Inflammatory macrophage treated with lipopolysaccharide for 4 hours (primary cell): ENCODE measurements at regions not wholly inside any gene's neighbourhood (a gene's known extent, or its start where the extent isn't known, plus 50 kb on each side); places are given as distances from the start of the nearest gene placed in this dataset.

ENCODE experiments used
- DNase-seq: peaks from one replicate; pipeline ENCODE4 v3.0.0-alpha.2; 2020

- DNase-seq: peak; percentile 59
Measured at GRCh38 chr5:171580502-171581265, 161.2 kb downstream of the FGF18 start.

DNA sequence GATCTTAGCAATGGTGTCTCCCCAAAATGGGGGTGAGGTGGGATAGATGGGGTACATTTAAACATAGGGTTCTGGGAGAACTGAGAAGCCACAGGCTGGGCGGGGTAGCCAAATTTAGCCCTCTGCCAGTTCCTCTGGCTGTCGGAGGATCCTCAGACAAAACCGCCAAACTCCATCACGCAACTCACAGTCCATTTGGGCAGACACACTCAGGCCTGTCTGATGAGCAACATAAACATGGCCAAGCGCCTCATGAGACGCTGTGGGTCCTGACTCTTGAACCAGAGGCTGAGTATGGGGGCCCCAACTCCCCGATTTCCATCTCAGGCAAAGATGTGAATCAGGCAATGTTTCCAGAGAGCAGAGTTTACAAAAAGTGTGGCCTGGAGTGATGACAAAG, 162.3 kb downstream of the FGF18 start:
- no peak for DNase-seq

DNA sequence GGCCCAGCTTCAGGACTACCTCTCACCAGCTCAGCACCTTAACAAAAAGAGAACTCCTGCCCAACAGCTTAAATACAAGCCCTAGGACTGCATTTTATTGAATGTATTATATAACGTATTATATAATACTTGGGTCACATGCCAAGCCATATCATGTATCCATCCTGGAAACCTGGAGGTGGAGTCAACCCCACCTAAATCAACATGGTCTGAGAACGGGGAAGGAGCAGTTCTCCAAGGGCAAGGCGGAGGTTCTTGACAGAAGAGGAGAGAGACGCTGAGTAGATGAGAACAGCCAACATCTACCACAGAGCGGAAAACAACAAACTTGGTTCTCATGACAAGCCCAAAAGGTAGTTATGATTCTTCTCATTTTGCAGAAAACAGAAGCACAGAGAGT, 163.4 kb downstream of the FGF18 start:
- DNase-seq: no peak

DNA sequence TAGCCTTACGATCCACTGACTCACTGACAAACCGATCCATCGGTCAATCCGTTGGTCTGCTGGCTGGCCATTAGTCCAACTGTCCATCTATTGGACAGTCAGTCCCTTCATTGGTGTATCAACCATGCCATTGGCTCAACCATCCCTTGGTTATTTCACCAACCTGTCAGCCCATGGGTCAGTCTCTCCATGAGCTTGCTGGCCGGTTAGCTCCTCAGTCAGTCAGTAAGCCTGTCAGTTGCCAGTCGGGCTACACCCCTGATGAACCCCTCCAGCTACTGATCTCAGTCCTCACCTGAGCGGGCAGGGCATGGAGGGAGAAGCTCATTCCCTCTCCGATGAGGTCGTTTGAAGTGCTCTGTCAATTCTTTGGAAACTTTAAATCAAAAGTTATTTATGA, 166.5 kb downstream of the FGF18 start:
- DNase-seq: no peak

GRCh38 chr5:171586436-171586835, 167.0 kb downstream of the FGF18 start:
- no peak for DNase-seq

DNA sequence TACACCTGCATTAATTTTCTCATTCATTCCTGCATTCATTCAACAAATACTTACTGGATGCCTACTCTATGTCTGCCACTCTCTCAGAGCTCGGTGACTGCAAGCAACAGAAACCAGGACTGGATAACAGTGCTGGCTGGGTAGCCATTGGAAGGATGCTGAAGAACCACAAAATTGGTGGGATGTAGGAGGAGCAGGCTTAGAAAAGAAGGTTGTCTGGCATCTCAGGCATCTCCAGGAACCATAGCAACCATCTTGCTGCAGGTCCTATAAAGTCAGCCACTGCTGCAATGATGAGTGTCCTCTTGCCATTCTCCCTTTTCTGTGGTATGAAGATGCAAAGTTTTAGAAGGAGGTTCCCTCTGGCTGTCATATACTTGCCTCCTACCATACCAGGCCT, 168.6 kb downstream of the FGF18 start:
- DNase-seq: no peak

DNA sequence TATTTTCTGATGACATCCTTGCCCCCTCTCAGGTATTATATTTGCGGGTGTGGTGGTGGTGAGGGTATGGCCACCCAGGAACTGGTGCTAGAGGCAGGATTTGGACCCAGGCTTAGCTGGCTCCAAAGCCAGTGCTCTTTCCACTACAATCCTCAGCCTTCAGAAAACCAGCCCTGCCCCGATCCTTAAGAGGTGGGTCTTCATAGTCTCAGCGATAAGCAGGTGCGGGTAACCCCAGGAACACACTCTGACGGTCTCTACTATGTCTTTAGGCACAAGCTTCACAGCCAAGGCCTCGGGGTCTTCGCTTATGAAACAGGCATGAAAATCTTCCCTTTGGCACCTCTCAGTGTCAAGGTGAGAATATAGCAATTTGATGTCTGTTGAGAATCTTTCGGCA, 169.3 kb downstream of the FGF18 start:
- DNase-seq: no peak

DNA sequence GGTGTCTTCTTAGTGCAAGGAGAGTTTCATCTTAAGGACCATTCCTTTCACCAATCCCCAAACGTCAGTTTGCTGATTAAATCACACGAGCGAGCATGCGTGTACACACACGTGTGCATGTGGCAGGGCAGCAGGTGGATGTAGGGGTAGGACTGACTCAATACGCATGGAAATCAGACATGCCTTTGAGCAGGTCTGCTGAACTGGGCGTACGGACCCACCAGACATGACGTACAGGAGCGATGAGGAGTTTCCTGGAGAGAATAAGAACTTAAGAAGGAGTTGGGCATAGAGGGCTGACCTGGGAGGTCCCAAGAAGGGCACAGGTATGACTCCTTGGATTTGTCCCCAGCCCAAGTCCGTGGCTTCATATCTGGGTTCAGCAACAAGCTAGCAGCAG, 170.0 kb downstream of the FGF18 start:
- DNase-seq: no peak

GRCh38 chr5:171592076-171592475, 172.6 kb downstream of the FGF18 start:
- DNase-seq: no peak

DNA sequence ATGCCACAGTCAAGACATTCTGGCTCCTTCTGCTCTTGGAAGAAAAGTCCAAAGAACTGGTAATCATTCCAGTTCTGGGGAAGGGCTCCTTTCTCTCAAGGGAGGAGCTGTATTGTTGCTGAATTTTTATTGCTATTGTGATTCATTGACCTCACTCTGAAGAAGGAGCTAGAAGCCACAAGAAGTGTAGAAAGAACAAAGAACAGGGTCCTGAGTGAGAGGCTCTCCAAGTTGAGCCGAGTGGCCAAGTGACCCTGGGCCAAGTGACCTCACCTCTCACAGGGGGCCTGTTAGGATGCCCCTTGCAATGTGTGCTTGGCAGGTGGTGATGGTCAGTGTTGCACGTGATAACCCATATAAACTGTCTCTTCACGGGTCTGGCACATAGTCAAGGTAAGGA, 173.3 kb downstream of the FGF18 start:
- DNase-seq: no peak

DNA sequence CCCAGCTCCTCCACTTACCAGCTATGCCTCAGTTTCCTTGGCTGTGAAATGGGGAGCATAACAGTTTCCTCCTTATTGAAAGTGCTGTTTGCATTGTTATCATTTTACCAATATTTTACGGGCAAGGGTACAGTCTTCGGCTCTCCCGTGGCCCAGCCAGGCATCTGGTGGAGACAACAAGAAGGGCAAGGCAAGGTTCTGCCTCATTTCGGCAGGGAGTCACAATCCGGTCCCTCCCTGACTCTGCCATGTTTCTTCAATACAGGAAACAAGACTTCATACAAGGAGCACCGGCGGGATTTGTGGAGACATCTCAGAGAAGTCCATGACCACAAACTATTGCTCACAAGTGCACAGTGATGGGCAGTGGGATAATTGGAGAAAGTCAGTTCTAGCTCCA, 174.0 kb downstream of the FGF18 start:
- no peak for DNase-seq

DNA sequence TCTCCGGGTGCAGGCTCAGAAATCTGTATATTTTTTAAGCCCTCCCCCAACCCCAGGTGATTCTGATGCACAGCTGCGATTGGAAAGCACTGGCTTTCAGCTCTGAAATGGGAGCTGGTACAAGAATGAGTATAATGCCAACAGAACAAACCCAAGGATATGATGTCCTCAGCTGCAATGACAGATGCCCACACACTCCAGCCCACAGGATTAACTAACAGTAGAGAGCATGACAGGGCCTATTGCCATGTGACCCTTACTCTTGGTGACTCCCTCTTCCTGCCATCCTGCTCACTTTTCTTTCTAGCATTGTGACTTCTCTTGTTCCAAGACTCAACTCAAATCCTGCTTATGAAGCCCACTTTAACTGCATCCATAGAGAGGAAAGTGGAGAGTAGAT, 174.5 kb downstream of the FGF18 start:
- peak; percentile 80 for DNase-seq

DNA sequence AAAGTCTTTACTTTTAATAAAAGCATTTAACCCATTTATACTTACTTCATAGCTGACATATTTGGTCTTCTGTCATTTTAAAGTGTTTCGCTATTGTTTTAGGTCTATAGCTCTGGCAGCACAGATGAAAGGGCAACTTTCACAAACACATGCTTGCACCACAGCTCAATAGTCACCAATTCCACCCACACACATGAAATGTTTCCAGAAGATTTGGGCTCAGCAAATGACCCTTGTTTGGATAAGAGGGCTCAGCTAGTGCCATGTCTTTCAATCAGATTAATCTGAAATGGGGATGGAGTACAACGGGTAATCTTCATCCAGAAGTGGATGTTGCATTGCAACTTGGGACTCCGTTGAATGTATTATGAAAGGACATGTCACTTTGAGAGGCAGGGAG, 176.0 kb downstream of the FGF18 start:
- DNase-seq: peak; percentile 70

DNA sequence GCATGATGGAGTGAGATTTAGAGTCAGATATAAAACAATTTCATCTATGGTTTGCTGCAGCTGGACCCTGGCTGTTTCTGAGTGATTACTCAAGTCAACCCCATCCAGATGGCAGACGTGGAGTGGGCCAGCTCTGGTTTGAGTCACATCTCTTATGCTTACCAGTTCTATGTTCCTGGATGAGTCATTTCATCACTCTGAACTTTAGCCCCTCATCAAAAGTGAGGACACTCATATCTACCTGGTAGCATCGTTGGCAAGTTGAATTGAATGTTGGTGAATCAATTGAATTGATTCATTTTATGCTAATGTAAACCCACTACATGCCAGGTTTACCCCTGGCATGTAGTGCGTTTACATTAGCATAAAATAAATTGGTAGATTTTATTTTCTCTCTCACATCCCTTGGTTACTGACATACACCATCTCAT, 176.4 kb downstream of the FGF18 start:
- DNase-seq: peak; percentile 19

- no peak for DNase-seq
Measured at GRCh38 chr5:171596391-171596878, 177.0 kb downstream of the FGF18 start.

DNA sequence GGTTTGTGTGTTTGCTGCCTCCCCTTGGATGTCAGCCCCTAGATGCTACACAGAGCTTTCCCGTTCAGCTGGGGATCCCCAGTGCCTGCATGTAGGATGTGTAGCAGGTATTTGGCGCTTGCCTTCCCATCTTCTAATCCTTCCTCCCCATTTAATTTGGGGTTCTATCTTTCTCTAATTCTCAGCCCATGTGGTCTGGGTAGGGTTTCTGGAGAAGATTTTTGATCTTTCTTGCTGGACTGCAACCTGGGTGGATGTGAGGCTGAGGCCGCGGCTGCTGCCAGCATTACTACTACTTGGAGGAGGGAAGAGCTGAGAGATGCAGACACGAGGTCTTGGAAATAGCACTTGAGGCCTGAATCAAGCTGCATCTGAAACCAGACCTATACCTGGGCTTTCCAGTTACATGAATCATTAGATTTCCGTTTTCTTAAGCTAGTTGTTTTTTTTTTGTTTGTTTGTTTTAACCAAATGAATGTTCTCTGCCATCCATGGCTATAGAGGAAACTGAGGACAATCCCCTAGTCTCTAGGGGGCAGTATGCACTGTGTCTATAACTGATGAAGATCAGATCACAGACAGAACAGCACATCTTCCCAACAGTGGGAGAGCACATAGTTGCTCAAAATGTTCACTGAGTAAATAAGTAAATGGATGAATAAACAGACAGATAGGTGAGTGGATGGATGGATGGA, 178.6 kb downstream of the FGF18 start:
- no peak for DNase-seq

- DNase-seq: no peak
Measured at GRCh38 chr5:171598641-171599152, 179.2 kb downstream of the FGF18 start.

GRCh38 chr5:171599411-171599810, 180.0 kb downstream of the FGF18 start:
- DNase-seq: no peak

DNA sequence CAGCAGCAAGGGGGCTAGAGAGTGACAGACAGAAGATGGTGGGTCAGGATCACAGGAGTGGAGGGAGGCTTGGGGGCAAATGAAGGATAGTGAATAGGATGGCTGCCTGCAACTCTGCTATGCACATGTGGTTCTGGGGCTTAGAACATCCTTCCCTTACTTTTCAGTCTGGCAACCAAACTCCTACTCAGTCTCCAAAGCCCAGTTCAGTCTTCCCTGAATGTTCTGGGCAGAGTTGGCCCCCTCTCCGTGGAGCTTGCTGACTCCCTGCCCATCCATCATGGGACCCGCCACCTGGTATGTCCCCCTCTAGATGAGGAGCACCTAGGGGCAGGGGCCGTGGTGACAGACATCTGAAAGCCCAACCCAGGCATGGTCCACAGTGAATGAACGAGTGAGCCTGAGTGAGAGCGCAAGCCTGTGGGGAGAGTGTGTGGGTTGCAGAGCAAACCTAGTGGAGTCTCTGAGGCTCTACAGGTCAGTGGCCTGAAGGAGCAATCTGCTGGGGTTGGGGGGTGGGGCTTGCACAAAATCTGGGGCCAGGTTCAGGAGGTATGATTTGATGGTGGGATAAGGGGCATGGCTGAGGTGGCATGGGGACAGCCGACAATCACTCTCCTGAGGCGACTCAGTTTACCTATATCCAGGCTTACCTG, 180.6 kb downstream of the FGF18 start:
- no peak for DNase-seq

GRCh38 chr5:171600741-171601265, 181.4 kb downstream of the FGF18 start:
- peak; percentile 24 for DNase-seq

- peak; percentile 15 for DNase-seq
Measured at GRCh38 chr5:171601266-171601881, 181.9 kb downstream of the FGF18 start.

GRCh38 chr5:171603591-171603990, 182.0 kb upstream of the SMIM23 start:
- DNase-seq: no peak

DNA sequence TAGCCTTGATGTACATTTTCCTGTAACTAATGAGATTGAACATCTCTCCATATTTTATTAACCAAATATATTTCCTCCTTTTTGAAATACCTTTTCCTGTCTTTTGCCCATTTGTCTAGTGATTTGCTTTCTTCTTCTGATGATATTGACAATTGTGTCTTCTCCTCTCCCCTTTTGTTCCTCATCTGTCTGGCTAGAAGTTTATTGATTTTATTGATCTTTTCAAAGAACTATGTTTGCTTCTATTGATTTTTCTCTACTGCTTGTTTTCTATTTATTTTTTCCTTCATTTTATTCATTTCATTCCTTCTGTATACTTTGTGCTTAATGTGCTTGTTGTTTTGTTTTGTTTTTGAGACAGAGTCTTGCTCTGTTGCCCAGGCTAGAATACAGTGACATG, 181.4 kb upstream of the SMIM23 start:
- no peak for DNase-seq
